Hindlimb muscle (tissue), 1 donor: ENCODE measurements at regions not wholly inside any gene's neighbourhood (a gene's known extent, or its start where the extent isn't known, plus 50 kb on each side); places are given as distances from the start of the nearest gene placed in this dataset.

Experiments used
- DNase-seq: peaks from one replicate; pipeline ENCODE4 v3.0.0-alpha.2; 2013

DNA sequence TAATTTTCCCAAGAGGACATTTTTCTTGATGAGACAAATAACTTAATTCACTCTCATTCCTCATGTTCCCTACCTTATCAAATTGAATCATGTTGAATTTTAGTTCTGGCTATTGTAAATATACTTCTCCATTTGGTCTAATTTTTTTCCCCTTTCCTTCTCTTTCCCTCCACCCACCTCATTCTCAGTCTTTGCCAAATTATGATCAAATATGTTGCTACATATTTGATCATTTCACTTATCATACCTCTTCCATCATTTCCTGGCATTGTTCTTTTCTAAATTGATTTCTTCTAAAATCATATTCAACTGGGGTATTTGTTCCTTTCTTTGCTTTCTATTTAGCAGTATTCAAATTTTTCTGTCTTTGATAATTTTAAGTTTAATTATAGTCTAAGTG, 52.3 kb downstream of the HDGFL1 start:
- no peak for DNase-seq

DNA sequence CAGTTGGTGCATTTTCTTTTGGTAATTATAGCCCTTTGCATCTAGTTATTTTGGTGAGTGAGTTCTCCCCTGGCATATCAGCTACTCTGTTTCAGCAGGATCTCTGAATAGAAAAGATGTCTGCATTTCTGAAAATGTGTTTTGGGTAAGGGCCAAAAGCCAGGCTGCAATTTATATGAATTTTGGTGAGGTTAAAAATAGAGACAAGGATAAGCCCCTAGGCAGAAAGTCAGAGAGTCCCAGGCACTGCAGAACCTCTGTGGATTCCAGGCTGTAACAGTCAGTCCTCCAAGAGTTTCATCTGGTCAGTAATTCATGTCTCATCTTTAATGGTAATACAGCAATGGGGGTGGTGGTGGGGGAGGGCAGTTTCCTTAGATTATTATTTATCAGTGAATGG, 53.0 kb downstream of the HDGFL1 start:
- no peak for DNase-seq

DNA sequence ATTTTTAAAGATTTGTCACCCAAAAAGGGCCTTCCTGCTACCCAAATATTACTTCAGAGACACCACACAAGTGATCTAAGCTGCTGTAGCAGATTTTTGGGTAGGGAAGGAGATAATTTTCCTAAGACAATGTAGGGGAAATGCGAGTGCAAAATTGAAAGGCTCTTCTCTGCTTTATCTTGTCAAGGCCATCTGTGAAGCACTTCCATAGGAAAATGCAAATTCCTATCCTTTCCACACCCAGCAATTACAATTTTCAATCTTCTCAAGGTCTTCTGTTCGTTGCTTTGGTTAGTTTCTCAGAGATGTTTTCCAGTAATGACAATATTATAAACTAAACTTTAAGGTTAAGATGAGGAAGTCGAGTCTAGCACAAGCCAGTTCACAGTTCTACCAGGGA, 53.4 kb downstream of the HDGFL1 start:
- DNase-seq: no peak

DNA sequence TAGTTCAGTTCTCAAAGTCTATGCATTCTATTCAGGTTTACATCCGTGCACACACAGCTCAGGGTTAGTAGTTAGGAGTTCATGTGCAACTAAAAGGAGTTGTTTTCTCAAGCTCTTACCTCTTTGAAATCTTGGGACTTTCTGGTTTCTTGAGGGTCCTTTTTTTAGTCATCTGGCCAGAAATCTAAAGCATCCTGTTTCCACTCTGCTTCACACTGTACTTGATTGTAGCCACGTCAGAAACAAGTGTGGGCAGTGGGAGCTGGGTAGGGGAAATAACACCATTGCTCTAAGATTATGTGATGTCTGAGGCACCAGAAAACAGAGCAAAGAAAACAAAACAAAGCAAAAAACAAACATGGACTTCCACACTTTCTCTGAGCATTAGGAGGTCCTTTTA, 58.3 kb downstream of the HDGFL1 start:
- no peak for DNase-seq

DNA sequence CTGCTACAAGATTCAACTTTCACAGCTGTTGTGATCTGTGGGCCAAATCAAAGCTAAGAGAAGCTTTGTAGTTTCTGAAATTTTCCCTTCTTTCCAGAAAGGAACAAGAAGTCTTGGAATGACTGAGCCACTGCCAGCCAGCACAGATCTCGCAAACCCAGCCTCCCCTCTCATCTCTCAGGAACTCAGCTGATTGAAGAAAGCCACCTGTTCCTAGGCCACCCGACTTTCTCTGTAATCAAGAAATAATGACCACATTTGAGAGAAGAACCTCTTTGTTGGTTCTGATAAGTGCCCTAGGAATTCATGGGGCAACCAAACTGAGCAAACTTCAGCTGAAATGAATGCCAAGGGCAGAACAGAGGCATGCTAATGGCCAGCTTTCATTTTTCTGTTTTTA, 61.7 kb downstream of the HDGFL1 start:
- no peak for DNase-seq

DNA sequence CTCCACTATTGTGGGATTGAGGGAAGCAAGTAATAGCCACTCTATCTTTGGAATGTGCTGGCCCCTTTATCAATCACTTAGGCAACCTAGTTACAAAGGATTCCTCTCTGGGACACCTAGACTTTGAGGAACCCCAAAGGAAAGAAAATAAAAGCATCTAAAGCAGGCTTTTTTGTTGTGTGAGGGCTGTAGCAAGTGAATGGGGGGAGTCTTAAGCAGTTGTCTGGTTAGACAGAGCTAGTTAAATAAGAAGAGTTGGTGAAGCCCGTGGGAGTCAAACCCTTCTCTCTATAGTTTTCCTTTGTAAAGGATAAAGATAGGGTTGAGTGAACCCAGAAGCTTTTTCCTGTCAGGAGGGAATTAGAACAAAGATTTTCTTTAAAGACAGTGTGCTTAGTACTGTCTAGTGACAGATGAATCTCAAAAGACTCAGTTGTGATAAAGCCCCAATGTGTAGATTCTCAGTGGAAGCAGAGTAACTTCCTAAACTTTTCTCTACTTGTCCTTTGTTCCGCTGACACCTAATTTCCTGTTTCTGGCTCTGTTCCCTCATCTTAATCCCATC, 63.3 kb downstream of the HDGFL1 start:
- DNase-seq: no peak

DNA sequence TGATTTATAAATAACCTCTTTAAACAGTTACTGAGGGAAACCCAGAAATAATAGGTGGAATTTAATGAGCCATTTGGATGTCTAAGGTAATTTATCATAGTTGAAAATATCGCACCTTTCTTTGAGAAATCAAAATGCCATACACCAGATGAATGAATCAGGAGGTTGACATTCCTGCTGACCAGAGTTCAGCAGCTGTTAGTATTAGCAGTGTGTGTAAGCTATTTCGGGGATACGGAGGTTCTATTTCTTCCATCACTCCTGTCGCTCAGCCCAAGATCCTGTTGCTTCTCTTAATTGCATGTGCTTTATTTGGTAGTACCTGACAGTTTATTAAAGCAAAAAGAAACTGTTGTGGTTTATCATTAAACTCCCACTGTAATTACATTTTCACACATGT, 67.1 kb downstream of the HDGFL1 start:
- no peak for DNase-seq

DNA sequence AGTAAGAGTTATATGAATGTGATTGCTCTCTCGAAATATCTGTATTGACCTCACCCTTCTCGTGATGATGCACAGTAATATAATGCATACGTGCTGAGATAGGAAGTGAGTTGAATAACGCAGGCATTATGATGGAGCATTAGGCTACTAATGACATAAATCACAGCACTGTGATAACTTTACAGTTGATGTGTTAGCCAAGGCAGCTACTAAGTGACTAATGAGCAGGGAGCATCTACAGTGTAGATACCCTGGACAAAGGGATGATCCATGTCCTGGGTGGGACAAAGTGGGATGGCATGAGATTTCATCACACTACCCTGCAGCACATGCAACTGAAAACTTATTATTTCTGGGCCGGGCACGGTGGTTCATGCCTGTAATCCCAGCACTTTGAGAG, 68.4 kb downstream of the HDGFL1 start:
- no peak for DNase-seq

DNA sequence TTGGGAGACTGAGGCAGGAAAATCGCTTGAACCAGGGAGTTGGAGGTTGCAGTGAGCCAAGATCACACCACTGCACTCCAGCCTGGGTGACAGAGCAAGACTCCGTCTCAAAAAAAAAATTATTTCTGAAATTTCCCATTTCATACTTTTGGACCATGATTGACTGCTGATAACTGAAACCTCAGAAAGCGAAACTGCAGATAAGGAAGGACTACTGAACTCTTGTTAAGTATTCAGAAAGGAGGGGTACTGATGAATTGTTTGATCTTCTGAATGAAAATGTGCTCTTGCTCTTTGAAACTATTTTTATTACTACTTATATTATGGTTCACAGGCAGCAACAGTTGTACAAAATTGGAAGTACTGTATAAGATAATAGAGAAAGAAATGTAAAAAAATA, 69.0 kb downstream of the HDGFL1 start:
- no peak for DNase-seq

DNA sequence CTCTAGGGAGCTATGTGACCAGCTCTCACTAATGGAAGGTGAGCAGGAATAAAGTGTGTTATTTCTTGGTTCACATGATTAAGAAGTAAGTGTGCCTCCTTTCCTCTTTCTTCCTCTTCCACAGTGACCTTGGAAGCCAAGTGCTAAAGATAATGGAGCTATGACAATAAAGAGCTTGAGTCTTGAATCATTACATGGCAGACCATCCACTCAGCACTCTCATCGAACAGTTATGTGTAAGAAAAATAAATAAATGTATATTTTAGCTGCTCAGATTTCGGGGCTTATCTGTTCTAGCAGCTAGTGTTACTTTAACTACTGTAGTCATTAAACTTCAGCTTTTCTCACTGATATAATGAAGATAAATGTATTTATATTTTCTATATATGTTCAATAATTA, 72.9 kb downstream of the HDGFL1 start:
- DNase-seq: no peak

DNA sequence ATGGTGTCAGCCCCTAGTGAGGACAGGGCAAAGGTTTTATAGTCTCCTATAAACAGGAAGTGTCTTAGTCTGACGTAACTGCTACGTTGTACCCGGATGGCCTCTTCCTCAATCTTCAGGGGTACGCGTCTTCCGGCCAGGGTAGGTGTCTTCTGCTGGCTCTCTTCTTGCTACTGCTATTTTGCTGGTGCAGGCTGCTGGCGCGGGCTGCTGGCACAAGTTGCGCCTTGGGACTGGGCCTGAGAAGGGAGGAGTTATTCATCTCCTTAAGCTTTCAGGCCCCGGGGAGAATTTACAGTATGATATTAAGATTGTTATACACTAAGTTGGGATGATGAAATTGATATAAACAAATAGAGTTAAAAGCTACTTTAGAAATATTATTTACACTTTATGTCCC, 74.4 kb downstream of the HDGFL1 start:
- DNase-seq: no peak

DNA sequence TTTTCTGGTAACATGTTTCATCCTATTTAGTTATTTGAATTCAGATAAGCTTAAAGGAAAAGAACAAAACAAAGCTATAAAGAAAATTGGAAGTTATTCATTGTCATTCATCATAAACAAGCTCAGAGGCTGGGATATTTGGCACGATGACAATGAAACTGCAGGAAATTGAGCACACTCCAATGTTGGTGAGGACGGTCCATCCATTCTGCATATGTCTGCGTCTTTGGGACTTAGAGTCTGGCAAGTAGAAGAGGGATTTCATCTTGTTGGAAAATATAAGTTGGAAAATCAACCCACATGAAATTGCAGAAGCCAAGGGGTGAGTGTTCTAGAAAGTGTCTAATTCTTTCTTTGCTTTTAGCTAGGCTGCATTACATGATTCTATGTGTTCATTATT, 78.4 kb downstream of the HDGFL1 start:
- DNase-seq: peak; percentile 40

DNA sequence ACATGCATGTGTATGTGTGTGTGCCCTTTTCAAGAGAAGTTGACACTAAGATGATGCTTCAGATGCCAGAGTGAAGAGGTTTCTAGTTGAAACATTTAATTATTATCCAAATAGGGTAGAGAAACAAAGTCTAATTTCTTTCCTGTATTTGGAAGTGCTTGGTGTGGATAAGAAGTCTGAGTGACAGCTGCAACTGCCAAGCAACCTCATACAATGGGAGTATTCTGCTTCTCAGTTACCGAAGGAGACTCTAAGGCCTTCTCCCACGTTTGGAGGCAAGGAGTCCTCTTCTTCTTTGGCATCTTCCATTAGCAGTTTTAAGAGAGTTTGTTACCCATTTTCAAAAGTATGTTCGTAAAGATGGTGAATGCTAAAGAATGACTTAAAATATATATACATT, 82.4 kb downstream of the HDGFL1 start:
- DNase-seq: no peak

DNA sequence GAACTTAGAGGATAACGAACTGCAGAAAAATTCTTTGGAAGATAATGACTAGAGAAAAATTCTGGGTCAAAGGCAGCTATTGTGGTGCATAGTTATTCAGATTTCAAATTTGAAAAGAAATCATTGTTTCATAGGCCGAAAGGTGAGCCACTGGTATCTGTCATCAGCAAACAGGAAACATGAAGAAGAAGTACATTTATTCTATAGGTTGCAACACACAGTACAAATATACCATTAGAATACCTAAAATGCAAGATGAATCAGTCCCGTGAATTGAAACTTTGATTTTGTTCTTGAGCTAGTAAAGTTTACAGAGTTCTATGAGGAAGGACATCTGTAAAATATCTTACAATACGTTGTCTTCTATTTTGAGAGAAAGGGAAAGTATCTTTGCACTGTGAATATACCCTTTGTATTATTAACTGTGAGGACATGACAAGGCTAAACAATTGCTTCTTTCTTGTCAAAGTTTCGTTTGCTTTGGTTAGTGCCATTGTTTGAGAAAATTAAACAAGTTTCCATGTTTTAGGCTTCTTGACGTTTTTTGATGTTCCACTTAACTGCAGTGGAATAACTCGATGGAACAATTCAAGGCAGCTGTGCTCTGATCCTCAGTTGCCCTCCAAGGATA, 84.7 kb downstream of the HDGFL1 start:
- DNase-seq: no peak

DNA sequence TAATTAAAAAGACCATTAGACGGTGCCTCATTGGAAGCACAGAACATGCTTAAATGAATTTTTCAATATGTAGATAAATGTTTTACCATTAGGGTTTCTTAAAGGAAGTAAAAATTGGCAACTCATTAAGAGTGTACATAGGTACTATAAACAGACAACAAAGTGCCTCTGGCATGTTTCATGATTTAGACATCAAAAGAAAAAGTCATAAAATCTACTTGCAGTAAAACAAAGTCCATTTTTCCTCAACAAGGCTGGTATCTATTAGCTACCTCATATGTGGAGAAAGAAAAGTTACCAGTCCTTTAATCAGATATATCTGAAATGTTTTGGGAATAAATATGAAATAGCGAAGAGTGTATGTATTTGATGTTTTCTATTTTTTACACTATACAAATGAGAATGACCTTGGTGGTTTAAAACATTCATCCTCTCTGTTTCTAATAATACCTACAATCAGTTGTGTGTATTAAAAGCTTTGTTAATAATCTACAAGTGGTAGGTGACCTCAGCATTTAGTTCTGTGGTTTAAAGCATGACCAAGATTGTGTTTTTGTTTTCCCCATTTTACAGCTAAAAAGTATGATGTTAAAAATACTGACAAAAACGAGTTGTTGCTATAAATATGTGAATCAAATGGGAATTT, 87.5 kb downstream of the HDGFL1 start:
- DNase-seq: no peak

DNA sequence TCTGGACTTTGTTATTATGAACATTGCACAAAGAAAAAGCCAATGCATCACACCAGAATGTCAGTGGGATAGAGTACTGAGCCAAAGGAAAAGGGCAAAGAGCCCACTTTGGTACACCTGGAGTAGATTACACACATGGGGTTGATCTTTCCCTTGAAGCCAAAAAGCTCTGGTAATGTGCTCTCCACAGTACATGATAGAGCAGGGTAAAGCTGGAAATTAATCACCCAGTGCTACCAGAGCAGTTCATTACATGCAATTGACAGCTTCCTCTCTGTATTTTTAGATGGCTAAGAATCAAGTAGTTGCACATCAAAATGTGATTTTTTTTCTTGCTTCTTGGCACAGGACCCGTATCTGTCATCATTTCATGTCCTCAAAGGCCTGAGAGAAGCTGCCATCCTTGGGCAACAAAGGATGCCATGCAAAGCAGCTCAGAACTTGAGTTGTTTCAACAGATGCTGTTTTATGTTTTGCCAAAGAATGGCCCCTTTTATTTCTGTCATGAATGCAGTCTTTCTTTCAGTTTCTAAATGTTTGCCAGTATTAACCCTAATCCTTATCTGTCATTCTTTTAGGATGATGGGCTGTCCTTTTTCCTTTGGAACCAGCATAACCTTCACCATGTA, 88.1 kb downstream of the HDGFL1 start:
- no peak for DNase-seq

DNA sequence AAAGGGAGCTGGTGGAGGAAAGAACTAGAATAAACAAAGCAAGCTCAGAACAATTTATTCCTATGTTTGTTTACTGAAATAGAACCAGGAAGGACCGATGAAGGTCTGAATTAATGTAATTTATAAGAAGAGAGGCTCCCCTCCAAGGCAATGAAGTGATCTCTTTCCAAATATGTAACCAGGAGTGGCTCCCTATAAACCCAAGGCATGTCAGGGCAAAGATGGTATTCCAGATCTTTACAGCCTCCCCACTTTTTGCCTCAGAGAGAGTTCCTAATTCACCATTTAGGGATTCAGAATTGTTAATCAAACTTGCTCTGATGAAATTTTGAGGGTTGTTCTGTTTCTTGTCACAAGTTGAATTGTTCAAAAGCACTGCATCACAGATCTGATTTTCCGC, 88.8 kb downstream of the HDGFL1 start:
- no peak for DNase-seq

DNA sequence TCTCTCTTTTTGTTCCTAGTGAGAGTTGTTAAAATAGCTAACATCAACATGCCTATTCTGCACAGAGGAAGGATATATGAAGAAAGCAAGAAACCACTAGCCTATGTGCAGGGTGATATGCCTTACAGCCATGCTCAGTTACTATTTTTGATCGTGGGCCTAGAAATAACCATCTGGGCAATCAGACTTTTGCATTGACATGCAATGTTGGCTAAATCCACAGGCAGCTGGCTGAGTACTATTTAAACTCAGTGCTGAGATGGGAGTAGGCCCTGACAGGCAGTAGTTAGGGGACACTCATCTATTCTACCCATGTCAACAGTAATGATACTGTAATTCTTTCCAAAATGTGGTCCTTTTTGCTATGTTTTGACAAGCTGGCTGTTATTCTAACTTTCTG, 89.6 kb downstream of the HDGFL1 start:
- no peak for DNase-seq

DNA sequence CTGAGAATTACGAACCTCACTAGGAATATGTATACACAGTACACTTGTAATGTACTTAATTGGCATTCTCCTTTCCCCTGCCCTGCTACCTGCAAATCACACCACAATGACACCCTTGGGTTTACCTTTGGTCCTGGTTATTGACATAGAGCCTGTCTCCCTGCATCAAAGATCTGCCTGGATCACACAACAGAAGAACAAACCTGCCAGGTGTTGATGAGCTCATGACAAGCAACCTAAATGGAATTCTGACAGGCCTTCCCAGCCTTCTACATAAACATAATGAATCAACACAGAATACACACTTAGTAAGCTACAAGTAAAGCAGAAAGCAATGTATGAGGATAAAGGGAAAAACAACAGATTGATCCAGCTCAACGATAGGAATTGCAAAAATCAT, 95.6 kb downstream of the HDGFL1 start:
- no peak for DNase-seq

DNA sequence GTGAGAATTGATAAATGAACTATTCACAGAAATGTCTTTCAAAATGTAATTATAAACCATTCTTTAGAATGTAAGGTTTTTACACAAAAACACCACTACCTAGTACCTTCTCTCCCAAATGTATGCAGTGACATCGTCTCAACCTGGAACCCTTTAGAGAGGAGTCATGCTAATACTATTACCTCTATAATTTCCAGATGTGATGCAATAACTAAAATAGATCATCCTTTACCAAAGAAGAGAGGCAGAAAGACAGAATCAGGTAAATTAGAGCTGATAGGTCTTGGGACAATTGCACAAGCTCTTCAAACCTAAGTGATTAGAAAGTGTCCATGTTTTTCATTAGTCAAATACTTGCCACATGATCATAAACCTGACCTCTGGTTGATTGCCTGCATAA, 96.7 kb downstream of the HDGFL1 start:
- no peak for DNase-seq

DNA sequence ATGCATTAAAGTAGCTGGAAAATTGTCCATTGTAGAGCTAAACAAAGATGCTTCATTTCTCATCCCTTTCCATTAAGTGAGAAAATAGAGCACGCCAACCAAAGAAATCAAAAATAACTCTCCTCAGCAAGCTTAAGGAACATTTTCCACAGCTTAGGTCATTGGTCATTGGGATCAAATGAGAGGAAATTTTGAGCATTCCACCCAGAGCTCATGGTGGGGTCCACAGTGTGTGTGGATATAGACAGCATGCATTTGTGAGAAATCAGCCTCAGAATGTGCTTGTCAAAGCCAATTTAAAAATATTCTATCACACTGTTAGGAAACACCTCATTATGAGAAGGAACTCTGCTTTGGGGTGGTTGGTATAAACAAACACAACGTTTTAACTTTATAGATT, 97.2 kb downstream of the HDGFL1 start:
- DNase-seq: no peak

DNA sequence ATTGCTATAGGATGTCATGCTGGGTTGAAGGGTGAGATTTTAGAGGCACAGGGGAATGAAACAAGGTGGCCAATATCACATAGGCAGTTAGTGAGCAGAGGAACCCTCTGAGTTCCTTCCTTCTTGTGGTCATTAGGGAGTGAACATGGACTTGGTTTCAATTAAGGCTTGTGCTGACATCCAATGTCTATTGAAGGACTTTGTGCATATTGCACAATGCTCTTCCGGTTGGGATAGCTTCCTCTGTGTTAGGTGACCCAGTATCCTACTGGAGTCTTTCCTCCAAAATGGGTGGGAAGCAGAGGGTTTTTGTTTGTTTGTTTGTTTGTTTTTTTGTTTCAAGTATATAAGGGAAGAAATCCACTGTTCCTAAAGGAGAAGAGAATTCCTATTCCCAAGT, 98.5 kb downstream of the HDGFL1 start:
- DNase-seq: no peak

DNA sequence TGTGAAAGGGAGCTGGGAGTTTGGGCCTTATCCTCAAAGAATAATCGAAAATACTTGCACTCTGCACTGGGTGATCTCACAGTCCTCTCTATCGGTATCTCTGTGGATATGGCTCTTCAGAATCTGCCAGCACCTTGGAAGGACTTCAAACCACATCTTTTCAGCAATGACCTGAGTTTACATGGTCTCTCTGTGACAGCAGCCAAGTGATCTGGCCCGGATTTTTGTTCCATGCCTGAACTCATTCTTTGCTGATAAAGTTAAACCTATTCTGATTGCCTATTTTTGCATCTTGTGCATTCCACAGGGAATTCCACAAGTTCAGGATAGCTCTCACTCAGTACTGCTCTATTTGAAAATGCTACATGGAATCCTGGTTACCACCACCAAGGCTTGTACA, 98.9 kb downstream of the HDGFL1 start:
- no peak for DNase-seq

DNA sequence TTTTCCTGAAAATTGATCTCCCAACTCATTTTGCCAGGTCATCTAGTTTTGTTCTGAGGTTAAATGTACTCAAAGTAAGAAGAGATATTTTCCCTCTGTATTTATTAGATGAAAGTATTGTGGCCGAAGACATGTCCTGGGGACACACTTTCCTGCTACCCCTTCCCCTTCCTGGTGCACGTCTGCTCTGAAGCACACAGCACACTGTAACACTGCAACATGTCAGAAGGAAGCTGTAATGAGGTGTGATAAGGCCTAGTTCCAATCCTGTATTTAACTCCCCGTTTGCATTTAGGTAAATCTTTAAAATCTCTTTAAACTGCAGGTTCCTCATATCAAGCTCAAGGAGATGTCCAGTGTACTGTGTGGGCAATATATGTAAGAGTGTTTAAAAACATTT, 99.4 kb downstream of the HDGFL1 start:
- no peak for DNase-seq
